Fibroblast of peridontal ligament (primary cell): ENCODE measurements at regions not wholly inside any gene's neighbourhood (a gene's known extent, or its start where the extent isn't known, plus 50 kb on each side); places are given as distances from the start of the nearest gene placed in this dataset.

Source experiments
- DNase-seq: peaks from one replicate; pipeline ENCODE4 v3.0.0-alpha.2; 2010; ENCODE audit errors: extremely low read depth

DNA sequence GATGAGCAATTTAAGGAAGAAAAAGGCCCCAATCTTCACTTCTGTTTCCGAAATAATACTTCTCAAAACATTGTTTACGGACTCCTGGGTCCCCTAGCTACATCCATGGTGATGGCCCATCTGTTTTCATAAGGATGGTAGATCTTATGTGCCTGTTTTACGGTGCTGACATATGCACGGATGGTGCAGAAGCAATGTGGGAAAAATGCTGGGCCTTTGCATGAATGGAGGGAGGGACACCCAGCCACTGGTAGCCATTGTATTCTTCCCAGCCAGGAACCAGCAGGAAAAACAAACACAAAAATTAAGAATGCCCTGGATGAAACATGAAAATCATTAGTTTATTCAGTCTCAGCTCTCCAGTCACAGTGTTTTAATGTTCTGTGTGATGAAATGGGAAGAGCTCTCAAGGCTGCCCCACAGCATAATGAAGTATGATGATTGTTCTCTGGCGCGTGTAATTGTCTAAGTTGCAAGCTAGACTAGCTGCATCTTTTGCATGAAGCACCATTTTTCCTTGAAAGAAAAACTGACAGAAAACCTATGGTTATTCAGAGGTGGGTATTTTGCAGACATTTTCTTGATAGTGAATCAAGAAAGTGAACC, 1201.1 kb upstream of the SLC10A2 start:
- no peak for DNase-seq

DNA sequence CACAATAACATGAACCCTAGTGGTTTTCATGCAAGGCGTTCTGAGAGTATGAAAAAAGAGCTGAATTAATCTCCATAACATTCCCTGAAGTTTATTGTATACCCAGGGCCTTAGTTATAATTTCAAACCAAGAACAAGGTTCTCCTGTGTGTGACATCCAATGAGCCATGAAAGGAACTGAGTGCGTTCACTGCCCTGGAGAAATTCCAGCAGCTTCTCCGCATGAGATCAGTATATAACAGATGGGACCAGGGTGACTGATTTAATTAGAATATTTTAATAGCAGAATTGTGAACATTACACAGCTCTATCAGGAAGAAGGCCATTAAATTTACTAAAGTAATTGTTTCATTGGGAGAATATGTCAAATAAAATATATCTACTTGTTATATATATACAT, 1190.5 kb upstream of the SLC10A2 start:
- no peak for DNase-seq

GRCh38 chr13:104253063-104253680, 1187.0 kb upstream of the SLC10A2 start:
- DNase-seq = peak; percentile 3

DNA sequence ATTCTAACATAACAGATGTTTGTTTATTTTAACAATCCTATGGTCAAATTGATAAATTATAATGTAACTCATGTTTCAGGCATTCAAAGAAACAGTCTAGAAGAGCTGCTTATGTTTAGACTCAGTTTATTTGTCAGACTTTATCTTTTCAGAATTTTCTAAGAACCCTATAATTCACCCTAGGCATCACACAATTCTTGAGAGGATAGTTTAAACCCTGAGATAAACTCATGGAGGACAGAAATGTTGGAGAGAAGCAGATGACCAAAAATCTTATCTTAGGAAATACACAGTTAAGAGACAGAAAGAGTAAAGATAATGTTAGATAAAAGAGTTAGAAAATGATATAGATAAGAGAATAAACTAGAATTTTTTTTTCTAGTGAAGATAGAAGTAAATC, 1185.7 kb upstream of the SLC10A2 start:
- DNase-seq = no peak

GRCh38 chr13:104246955-104247354, 1180.7 kb upstream of the SLC10A2 start:
- DNase-seq = no peak

DNA sequence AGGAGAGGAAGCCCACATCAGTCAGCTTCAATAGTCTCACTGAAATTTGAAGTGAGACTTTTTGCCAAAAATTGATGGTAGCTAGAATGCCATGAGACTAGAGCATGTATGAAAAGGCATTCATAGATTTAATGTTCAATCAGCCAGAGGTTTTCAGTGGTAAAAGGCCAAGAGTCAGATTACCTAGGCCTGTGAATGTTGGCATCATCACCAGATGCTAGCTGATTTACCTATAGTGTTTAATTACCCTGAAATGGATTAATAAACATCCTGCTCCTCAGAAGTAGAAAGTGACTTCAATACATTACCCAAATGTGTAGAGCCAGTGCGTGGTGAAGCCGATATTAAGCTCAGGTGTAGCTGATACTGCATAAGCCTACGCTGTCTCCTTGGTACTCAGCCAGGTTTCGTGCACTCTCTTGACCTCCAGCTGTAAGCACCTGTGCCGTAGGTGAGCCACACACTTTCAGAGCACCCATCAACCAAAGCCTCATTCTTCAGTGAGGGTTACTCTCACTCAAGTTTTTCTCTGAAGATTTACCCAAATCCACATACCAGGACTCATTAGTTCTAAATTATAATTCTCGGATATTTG, 1140.3 kb upstream of the SLC10A2 start:
- DNase-seq = no peak

GRCh38 chr13:104204177-104204576, 1138.0 kb upstream of the SLC10A2 start:
- DNase-seq = no peak

DNA sequence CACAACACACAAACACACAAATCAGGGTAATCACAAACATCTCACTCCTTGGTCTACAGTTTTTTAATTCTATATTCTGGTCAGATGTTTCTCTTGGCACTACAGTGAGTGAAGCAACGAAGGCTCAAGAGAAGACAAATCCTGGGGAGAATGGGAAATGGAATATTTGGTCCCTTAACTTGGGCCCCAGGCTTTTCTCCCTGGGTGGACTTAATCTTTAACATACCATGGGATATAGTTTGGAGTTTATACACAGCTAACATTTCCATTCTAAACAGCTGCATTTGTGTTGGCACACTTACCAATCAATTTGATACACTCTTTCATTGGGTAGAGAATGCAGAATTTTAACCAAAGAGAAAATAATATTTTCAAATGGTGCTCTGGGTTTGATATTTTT, 1132.6 kb upstream of the SLC10A2 start:
- DNase-seq = no peak

GRCh38 chr13:104196611-104197010, 1130.4 kb upstream of the SLC10A2 start:
- no peak for DNase-seq

- DNase-seq = no peak
Measured at GRCh38 chr13:104181526-104182231, 1115.5 kb upstream of the SLC10A2 start.

GRCh38 chr13:104170980-104171555, 1104.9 kb upstream of the SLC10A2 start:
- no peak for DNase-seq

GRCh38 chr13:104163866-104164630, 1097.8 kb upstream of the SLC10A2 start:
- no peak for DNase-seq

DNA sequence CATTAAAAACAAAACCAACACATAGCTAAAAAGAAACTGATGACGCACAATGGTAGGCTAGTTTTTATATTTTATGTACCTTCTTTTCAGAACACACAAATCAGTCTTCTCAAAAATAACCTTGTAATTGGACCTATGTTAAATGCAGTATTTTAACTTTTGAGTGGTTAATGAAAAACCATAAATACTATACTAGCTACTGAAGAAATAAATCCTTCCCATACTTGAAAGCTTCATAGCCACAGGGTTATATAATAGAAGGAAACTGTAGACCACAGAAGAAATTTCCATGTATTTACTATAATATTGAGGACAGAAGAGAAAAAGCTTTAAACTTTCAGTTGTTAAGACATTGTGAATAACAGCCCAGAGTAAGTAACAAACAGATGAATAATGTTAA, 1094.3 kb upstream of the SLC10A2 start:
- no peak for DNase-seq

DNA sequence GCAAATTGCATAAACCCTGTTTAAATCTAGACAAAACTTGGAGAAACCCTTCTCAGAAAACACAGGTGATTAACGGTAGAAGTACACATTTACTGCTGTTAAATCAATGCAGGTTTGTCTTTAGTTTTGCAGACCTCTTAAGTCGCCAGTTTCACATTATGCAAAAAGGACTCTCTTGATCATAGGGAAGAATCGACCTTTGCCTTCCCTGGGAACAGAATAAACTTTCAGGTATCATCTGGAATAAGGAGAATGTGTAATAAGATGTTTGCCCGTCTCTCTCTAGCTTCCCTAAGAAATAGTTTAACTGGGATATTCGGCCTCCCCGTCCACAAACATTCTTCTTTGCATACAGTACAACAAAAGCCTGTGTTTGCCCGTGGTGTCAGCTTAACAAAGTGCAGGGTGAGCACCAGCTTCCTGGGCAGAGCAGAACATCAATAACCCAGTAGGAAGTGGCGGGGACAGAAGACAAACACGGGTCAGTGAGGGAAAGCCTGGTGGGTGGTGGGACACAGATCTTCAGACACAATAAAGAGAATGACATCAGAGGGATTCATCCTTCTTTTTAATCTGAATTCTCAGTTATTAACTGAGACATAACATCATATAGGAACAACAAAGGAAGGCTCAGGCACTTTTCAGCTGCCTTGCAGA, 1077.7 kb upstream of the SLC10A2 start:
- DNase-seq = no peak

- DNase-seq = no peak
Measured at GRCh38 chr13:104140552-104140951, 1074.3 kb upstream of the SLC10A2 start.

GRCh38 chr13:104137416-104137815, 1071.2 kb upstream of the SLC10A2 start:
- DNase-seq = no peak

DNA sequence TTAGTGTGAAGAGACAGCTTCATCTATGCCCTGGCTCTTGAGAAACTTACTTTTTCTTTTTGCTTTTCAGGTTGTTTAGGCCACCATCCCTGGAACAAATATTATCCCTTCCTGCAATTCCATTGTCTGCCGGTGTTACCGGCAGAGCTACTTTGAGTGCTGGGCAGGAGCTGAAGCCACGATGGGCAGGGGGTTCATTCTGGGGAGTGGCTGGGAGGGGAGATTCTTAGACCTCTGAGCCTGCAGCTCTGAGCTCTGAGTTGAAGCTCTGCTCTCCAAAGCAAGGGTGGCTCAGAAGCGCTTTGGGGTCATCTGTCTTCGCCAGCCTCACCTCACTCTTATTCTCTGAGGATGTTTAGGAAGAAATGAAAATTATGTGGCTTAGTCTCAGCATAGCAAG, 1066.6 kb upstream of the SLC10A2 start:
- DNase-seq = no peak

GRCh38 chr13:104114101-104114500, 1047.9 kb upstream of the SLC10A2 start:
- DNase-seq = peak; percentile 51

DNA sequence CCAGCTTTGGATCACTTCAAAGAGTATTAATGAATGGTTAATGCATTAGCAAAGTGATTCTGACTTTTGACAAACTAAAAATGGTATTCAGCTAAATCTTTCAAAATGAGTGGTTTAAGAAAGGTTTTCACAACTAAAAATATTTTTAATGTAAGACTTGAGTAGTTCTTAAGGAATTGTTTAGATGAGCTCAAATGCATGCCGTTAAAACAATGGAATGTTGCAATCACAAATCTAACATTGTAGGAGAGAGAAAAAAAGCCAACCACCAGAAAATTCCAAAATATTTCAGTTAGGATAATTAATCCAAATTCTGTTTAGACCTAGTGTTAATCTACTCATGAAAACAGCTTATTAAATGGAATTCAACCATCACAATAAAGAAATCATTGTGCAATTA, 1044.8 kb upstream of the SLC10A2 start:
- DNase-seq = peak; percentile 38

GRCh38 chr13:104106705-104107393, 1040.6 kb upstream of the SLC10A2 start:
- no peak for DNase-seq
